HepG2 (cell line): ENCODE measurements at regions not wholly inside any gene's neighbourhood (a gene's known extent, or its start where the extent isn't known, plus 50 kb on each side); places are given as distances from the start of the nearest gene placed in this dataset.
A peak's percentile ranks its signal among the peaks of the same experiment; 100 is the strongest.

Source experiments
- ATAC-seq: fragments of 200-7000 bp; cut with Tn5 transposase; 3 replicates; pipeline ENCODE4 v1.9.1; 2020; ENCODE audit warnings: mild to moderate bottlenecking, moderate library complexity
- BruUV-seq: library from RNA; stranded (reverse); fragments of 400-500 nt; replicated peaks from 2 replicates; lab custom pipeline; 2021; lab: Mats Ljungman, UMichigan
- CTCF ChIA-PET: fragments of 300-600 bp; formaldehyde crosslinking; extraction: SDS; loops from one replicate; lab custom pipeline; 2021; ENCODE audit warnings: low total read pairs, inconsistent platforms, low intra/inter-chr PET ratio; lab: Yijun Ruan, JAX
- POLR2A ChIA-PET: fragments of 350-600 bp; sonication (Branson Sonifier 250); formaldehyde crosslinking; loops from one replicate; lab custom pipeline; 2020; ENCODE audit warnings: antibody characterized with exemption, inconsistent platforms; lab: Yijun Ruan, JAX
- DNase-seq: peaks from one replicate; pipeline ENCODE4 v3.0.0-alpha.2; 2015; ENCODE audit warnings: low spot score
- FAIRE-seq: peaks from 3 replicates; lab custom pipeline; 2011; peaks lifted over from hg19 to GRCh38; lab: Jason Lieb, UNC
- H2AFZ ChIP-seq: one replicate; pipeline ENCODE4 v1.6.1; 2011; ENCODE audit warnings: low read length, inconsistent platforms
- H3K27ac ChIP-seq: fragments of 300-600 bp; 3 replicates; pipeline ENCODE4 v1.8.0; 2011; ENCODE audit warnings: mixed run types, mild to moderate bottlenecking, mixed read lengths, low read length, inconsistent platforms; ENCODE audit not compliant: insufficient read depth; ENCODE audit errors: extremely low read length
- H3K27me3 ChIP-seq, 2 experiments: fragments of 200-600 bp in 1 of 2; 2 replicates in 1 of 2; 3 replicates in 1 of 2; pipeline versions ENCODE4 v1.6.0 to v1.8.0; 2011; ENCODE audit warnings: low read length in 2 of 2, mild to moderate bottlenecking in 2 of 2, moderate library complexity in 2 of 2, inconsistent platforms in 1 of 2; ENCODE audit not compliant: insufficient read depth in 2 of 2, control insufficient read depth in 1 of 2
- H3K36me3 ChIP-seq, 2 experiments: fragments of 200-600 bp in 1 of 2; replicated peaks in 1 of 2; 2 replicates in 1 of 2; 3 replicates in 1 of 2; pipeline versions ENCODE4 v1.5.1 to v1.8.0; 2011; ENCODE audit warnings: low read length in 2 of 2, inconsistent platforms in 1 of 2; ENCODE audit not compliant: insufficient read depth in 2 of 2, control insufficient read depth in 1 of 2
- H3K4me1 ChIP-seq: 2 replicates; pipeline ENCODE4 v1.5.1; 2012; ENCODE audit warnings: low read length, inconsistent platforms; ENCODE audit not compliant: insufficient read depth
- H3K4me2 ChIP-seq: 2 replicates; pipeline ENCODE4 v1.6.0; 2011; ENCODE audit warnings: low read depth, low read length, inconsistent platforms
- H3K4me3 ChIP-seq, 3 experiments: fragments of 200-600 bp in 1 of 3; sonication (generic), shearing (Covaris generic) in 1 of 3; replicated peaks in 1 of 3; 2 replicates each; pipeline ENCODE4 v1.5.1; 2011 to 2016; ENCODE audit warnings: low read length in 3 of 3, inconsistent platforms in 2 of 3, low read depth in 2 of 3, mild to moderate bottlenecking in 2 of 3, control low read depth in 1 of 3, mixed read lengths in 1 of 3; ENCODE audit not compliant: insufficient read depth in 1 of 3
- H3K79me2 ChIP-seq: one replicate; pipeline ENCODE4 v1.6.1; 2011; ENCODE audit warnings: low read length, inconsistent platforms; ENCODE audit not compliant: insufficient read depth
- H3K9ac ChIP-seq: 2 replicates; pipeline ENCODE4 v1.6.0; 2011; ENCODE audit warnings: mild to moderate bottlenecking, low read depth, low read length, inconsistent platforms; ENCODE audit not compliant: insufficient read depth
- H3K9me3 ChIP-seq: 2 replicates; pipeline ENCODE4 v1.5.1; 2012; ENCODE audit warnings: mild to moderate bottlenecking, low read length
- H4K20me1 ChIP-seq: 2 replicates; pipeline ENCODE4 v1.6.0; 2011; ENCODE audit warnings: inconsistent platforms, mild to moderate bottlenecking, low read length, moderate library complexity; ENCODE audit not compliant: insufficient read depth
- CEBPZ ChIP-seq: IDR thresholded peaks from 2 replicates; pipeline ENCODE4 v1.6.1; 2012; ENCODE audit warnings: low read length, improper control_type of control experiment
- GATAD2A ChIP-seq: IDR thresholded peaks from 2 replicates; pipeline ENCODE4 v1.6.1; 2016
- HOXA3 ChIP-seq: sonication (generic); formaldehyde crosslinking; IDR thresholded peaks from 2 replicates; pipeline ENCODE4 v1.5.0; 2020; ENCODE audit warnings: missing genetic modification reagents
- JUN ChIP-seq: sonication (generic); formaldehyde crosslinking; IDR thresholded peaks from 2 replicates; pipeline ENCODE4 v1.4.0; 2020; ENCODE audit warnings: mild to moderate bottlenecking, missing genetic modification reagents
- KDM3A ChIP-seq: IDR thresholded peaks from 2 replicates; pipeline ENCODE4 v1.6.1; 2018; ENCODE audit warnings: low read depth, missing compliant biosample characterization
- MED13 ChIP-seq: sonication (generic); formaldehyde crosslinking; IDR thresholded peaks from 2 replicates; pipeline ENCODE4 v1.5.0; 2020; ENCODE audit warnings: missing genetic modification reagents
- NCOA1 ChIP-seq: sonication (generic); formaldehyde crosslinking; IDR thresholded peaks from 2 replicates; pipeline ENCODE4 v1.9.0; 2021; ENCODE audit warnings: missing genetic modification reagents
- NFIC ChIP-seq: IDR thresholded peaks from 2 replicates; pipeline ENCODE4 v1.6.1; 2012; ENCODE audit warnings: mild to moderate bottlenecking, low read length, inconsistent platforms
- POLR2A ChIP-seq, 2 experiments: IDR thresholded peaks; 2 replicates each; pipeline ENCODE4 v1.6.1; 2011; ENCODE audit warnings: low read depth in 2 of 2, low read length in 2 of 2, mild to moderate bottlenecking in 1 of 2, moderate library complexity in 1 of 2; ENCODE audit not compliant: insufficient read depth in 1 of 2
- PTBP1 ChIP-seq: fragments of 200-400 bp; formaldehyde crosslinking; IDR thresholded peaks from 2 replicates; pipeline ENCODE4 v1.6.1; 2018; ENCODE audit warnings: low read length, low read depth; ENCODE audit not compliant: poor library complexity, severe bottlenecking
- TSC22D2 ChIP-seq: sonication (generic); formaldehyde crosslinking; IDR thresholded peaks from 2 replicates; pipeline ENCODE4 v1.5.1; 2020; ENCODE audit warnings: missing genetic modification reagents, mild to moderate bottlenecking, borderline replicate concordance
- ZBTB10 ChIP-seq: sonication (generic); formaldehyde crosslinking; IDR thresholded peaks from 2 replicates; pipeline ENCODE4 v1.4.0; 2020; ENCODE audit warnings: missing genetic modification reagents, borderline replicate concordance
- ZNF264 ChIP-seq: sonication (generic); formaldehyde crosslinking; IDR thresholded peaks from 2 replicates; pipeline ENCODE4 v1.4.0; 2020; ENCODE audit warnings: missing genetic modification reagents
- ZNF292 ChIP-seq: sonication (generic); formaldehyde crosslinking; IDR thresholded peaks from 2 replicates; pipeline ENCODE4 v1.8.1; 2022; ENCODE audit warnings: mild to moderate bottlenecking, low read depth, missing genetic modification reagents, borderline replicate concordance
- ZNF556 ChIP-seq: sonication (generic); formaldehyde crosslinking; IDR thresholded peaks from 2 replicates; pipeline ENCODE4 v1.4.0; 2020; ENCODE audit warnings: mild to moderate bottlenecking, missing genetic modification reagents, borderline replicate concordance
- ZNF598 ChIP-seq: sonication (generic); formaldehyde crosslinking; IDR thresholded peaks from 2 replicates; pipeline ENCODE4 v1.5.1; 2020; ENCODE audit warnings: mild to moderate bottlenecking, missing genetic modification reagents, borderline replicate concordance
- WGBS: methylation state at CpG from one replicate; pipeline ENCODE4 v1.1.6; 2017; ENCODE audit warnings: low lambda C conversion rate; 5-methylcytosine and 5-hydroxymethylcytosine counted together
- in situ Hi-C: cut with HindIII; loops from 2 replicates; pipeline ENCODE4 v1.10.0; 2017; ENCODE audit warnings: low pct_unique_long_range_greater_than_20kb; ENCODE audit not compliant: extremely low pct_ligation_motif_present
- intact Hi-C: fragments of 100-400 bp; cut with micrococcal nuclease; formaldehyde crosslinking; loops from one replicate; pipeline ENCODE4 v1.10.0; 2022; ENCODE audit not compliant: unreplicated experiment
- TF ChIP-seq, protein P1 (sequence below): IDR thresholded peaks from 2 replicates; pipeline ENCODE4 v1.6.1; 2016; ENCODE audit warnings: low read depth, borderline replicate concordance

DNA sequence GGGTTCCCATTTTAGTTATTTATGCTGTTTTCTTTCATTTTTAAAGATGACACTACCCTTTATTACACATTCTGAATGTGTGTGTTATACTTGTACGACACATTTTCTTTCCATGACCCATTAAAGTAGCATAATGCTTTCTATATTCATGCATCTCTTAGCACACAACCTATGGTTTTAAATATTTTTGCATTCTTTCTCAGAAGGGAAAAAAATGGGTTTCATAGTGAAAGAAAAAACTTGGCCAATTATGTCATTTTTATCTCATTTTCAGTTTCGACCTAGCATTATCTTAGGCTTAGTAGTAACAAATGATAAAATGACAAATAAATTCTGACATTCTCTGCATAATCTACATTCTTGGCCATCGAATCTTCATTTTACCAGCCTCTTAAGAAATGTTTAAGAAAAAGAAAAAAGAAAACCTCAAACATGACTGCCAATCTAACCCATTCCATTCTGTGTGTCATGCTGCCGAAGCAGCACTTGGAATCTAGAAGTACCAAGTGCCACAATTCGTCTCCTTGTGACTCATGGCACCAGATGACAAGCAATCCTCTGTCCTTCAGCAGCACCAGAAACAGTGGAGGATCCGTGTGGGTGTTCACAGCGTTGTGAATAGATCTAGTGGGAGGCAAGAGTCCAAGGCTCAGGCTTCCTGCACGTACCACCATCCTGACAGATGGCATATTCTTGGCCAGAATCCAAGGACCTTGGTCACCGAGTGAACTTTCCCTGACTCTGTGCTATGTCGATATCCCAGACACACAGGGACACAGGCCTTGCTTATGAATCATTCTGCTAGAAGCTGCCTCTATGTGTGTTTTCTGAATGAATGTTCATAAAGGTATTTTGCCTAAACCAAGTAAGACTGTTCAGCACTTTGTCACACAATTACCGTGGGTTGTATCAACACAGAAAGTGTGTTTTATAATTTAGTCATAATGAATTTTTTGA, 502.7 kb downstream of the NR2F1-AS1 start:
- intact Hi-C loops = loop anchor here (1.0 to 10.0 kb wide), 5 partner anchors 108 to 826 kb away; no protein-coding TSS in a partner anchor
- in situ Hi-C loops = no loop called here
- DNase-seq = peak; percentile 98
- peak; percentile 88 for TF ChIP-seq ZNF598 (CRISPR knock-in tag)
- no peak for TF ChIP-seq CEBPZ
- no peak for TF ChIP-seq ZBTB10 (CRISPR knock-in tag)
- TF ChIP-seq POLR2A (IDR thresholded peaks at IDR 0.05; ENCODE audit: insufficient read depth in 1 of 2, low read depth in 2 of 2, low read length in 2 of 2) = peak in 1 of 2 experiments; percentile 60; a peak in 2 of 4 replicates
- TF ChIP-seq TSC22D2 (CRISPR knock-in tag) = 0 out of 2 replicates have a peak, but pooled peaks have one; percentile 18
- TF ChIP-seq PTBP1 = no peak
- peak; percentile 63; the same call in 1 of the 2 replicates for TF ChIP-seq NCOA1 (CRISPR knock-in tag)
- peak; percentile 70; the same call in 1 of the 2 replicates for TF ChIP-seq JUN (CRISPR knock-in tag)
- TF ChIP-seq ZNF264 (CRISPR knock-in tag) = peak; percentile 82; the same call in 1 of the 2 replicates
- peak; percentile 93 for TF ChIP-seq NFIC
- peak; percentile 90 for TF ChIP-seq HOXA3
- TF ChIP-seq, protein P1, sequence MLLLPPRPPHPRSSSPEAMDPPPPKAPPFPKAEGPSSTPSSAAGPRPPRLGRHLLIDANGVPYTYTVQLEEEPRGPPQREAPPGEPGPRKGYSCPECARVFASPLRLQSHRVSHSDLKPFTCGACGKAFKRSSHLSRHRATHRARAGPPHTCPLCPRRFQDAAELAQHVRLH (CRISPR knock-in tag) = peak; percentile 79
- TF ChIP-seq GATAD2A (CRISPR knock-in tag) = peak; percentile 97
- no peak; the same call in 1 of the 2 replicates for TF ChIP-seq ZNF556
- peak; percentile 98; the same call in 1 of the 2 replicates for TF ChIP-seq ZNF292 (CRISPR knock-in tag)
- 0 out of 2 replicates have a peak, but pooled peaks have one; percentile 60 for TF ChIP-seq MED13
- peak; percentile 90 for TF ChIP-seq KDM3A (CRISPR knock-in tag)

More for the DNA sequence above, 502.7 kb downstream of the NR2F1-AS1 start:
- POLR2A ChIA-PET = no interaction called here
- BruUV-seq = TSS peak; percentile 76
- peak overlapping the region in 1 of 3 experiments; percentile 13; a peak in 1 of 6 replicates for H3K4me3 ChIP-seq
- peaks cover 37% of the 10 kb centered on the region for H3K4me1 ChIP-seq
- no peaks in the 10 kb centered on the region for H3K27me3 ChIP-seq
- CTCF ChIA-PET = no interaction called here
- no peaks in the 10 kb centered on the region for H3K36me3 ChIP-seq
- H3K27ac ChIP-seq = peak overlapping the region; percentile 76
- peak overlapping the region; percentile 34 for H3K9ac ChIP-seq
- no peak overlapping the region for H2AFZ ChIP-seq
- ATAC-seq = peak; percentile 99
- peak; percentile 83 for FAIRE-seq
- peak overlapping the region; percentile 68 for H3K4me2 ChIP-seq
- H4K20me1 ChIP-seq = no peaks in the 10 kb centered on the region
- H3K9me3 ChIP-seq = no peaks in the 10 kb centered on the region
- H3K79me2 ChIP-seq = no peaks in the 10 kb centered on the region
- 30% methylated on average over 7 of the region's 11 CpGs for WGBS
